ENCODE measurements at regions not wholly inside any gene's neighbourhood (a gene's known extent, or its start where the extent isn't known, plus 50 kb on each side); places are given as distances from the start of the nearest gene placed in this dataset.

- no peak for TF ChIP-seq POLR2A (IDR thresholded peaks at IDR 0.05)
- TF ChIP-seq, protein P1, sequence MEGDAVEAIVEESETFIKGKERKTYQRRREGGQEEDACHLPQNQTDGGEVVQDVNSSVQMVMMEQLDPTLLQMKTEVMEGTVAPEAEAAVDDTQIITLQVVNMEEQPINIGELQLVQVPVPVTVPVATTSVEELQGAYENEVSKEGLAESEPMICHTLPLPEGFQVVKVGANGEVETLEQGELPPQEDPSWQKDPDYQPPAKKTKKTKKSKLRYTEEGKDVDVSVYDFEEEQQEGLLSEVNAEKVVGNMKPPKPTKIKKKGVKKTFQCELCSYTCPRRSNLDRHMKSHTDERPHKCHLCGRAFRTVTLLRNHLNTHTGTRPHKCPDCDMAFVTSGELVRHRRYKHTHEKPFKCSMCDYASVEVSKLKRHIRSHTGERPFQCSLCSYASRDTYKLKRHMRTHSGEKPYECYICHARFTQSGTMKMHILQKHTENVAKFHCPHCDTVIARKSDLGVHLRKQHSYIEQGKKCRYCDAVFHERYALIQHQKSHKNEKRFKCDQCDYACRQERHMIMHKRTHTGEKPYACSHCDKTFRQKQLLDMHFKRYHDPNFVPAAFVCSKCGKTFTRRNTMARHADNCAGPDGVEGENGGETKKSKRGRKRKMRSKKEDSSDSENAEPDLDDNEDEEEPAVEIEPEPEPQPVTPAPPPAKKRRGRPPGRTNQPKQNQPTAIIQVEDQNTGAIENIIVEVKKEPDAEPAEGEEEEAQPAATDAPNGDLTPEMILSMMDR (IDR thresholded peaks at IDR 0.05): no peak
- Histone ChIP-seq H3K36me3 (no peaks in the 10 kb centered on the region), H3K27ac (no peak overlapping the region), H3K4me1 (no peaks in the 10 kb centered on the region), H3K4me3 (no peak overlapping the region), H3K27me3 (no peaks in the 10 kb centered on the region), H3K9me3 (no peaks in the 10 kb centered on the region)
- no peak for ATAC-seq
- no peak for DNase-seq
- intact Hi-C loops (cut with DNase I): no loop called here
- 20 to 59% (median 58%) methylated on average over 1 of the region's 1 CpG; no CpG with 5 or more reads in 1 of the 4 donors for WGBS, 4 donors
These were observed 189.7 kb upstream of the OSR1 start for GRCh38 chr2:19548116-19548515.

DNA sequence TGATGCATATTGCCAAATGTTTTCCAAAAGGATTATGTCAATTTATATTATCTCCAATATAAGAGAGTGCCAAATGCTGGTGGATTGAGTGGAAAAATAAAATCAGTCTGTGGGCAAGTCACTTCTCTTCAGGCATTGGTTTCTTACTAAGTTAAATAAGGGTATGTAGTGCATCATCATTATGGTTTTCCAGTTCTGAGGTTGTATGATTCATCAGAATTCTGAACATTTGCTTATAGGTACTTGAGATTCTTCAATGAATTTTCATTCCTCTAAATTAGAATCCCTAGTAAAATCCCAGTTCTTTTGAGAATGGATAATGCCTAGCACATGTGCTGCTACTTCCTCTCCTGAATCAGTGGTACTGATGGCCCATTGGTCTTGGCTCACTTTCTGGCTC lies 188.9 kb upstream of the OSR1 start:
- ATAC-seq (no peak), DNase-seq (no peak)
- Histone ChIP-seq H3K9me3 (no peaks in the 10 kb centered on the region), H3K4me3 (no peak overlapping the region), H3K27me3 (no peaks in the 10 kb centered on the region), H3K36me3 (no peaks in the 10 kb centered on the region), H3K27ac (no peak overlapping the region), H3K4me1 (no peaks in the 10 kb centered on the region)
- intact Hi-C loops (cut with DNase I): no loop called here
- TF ChIP-seq, protein P1 (IDR thresholded peaks at IDR 0.05): no peak
- TF ChIP-seq POLR2A (IDR thresholded peaks at IDR 0.05): no peak

GRCh38 chr2:19545507-19545906 lies 187.1 kb upstream of the OSR1 start:
- DNase-seq (no peak), ATAC-seq (no peak)
- H3K27ac ChIP-seq: no peak overlapping the region
- TF ChIP-seq, protein P1 (IDR thresholded peaks at IDR 0.05): no peak
- no peak for TF ChIP-seq POLR2A (IDR thresholded peaks at IDR 0.05)
- H3K4me3 ChIP-seq: no peak overlapping the region
- intact Hi-C loops (cut with DNase I): no loop called here
- no peaks in the 10 kb centered on the region for H3K27me3 ChIP-seq
- WGBS, 4 donors: 56 to 89% (median 67%) methylated on average over 4 of the region's 4 CpGs
- no peaks in the 10 kb centered on the region for H3K4me1 ChIP-seq
- no peaks in the 10 kb centered on the region for H3K9me3 ChIP-seq
- no peaks in the 10 kb centered on the region for H3K36me3 ChIP-seq

GRCh38 chr2:19543663-19544383 lies 185.4 kb upstream of the OSR1 start:
- no peak overlapping the region for H3K27ac ChIP-seq
- 84 to 94% (median 92%) methylated on average over 2 of the region's 2 CpGs for WGBS, 4 donors
- ATAC-seq: no peak
- no peaks in the 10 kb centered on the region for H3K4me1 ChIP-seq
- intact Hi-C loops (cut with DNase I): no loop called here
- no peak overlapping the region for H3K4me3 ChIP-seq
- DNase-seq: no peak
- H3K9me3 ChIP-seq: no peaks in the 10 kb centered on the region
- no peaks in the 10 kb centered on the region for H3K36me3 ChIP-seq
- TF ChIP-seq POLR2A (IDR thresholded peaks at IDR 0.05): no peak
- TF ChIP-seq, protein P1 (IDR thresholded peaks at IDR 0.05): no peak
- H3K27me3 ChIP-seq: no peaks in the 10 kb centered on the region
